CD4-positive, alpha-beta T cell (primary cell): ENCODE measurements at regions not wholly inside any gene's neighbourhood (a gene's known extent, or its start where the extent isn't known, plus 50 kb on each side); places are given as distances from the start of the nearest gene placed in this dataset.

Experiments
- ATAC-seq: fragments of 200-7000 bp; cut with Tn5 transposase; one replicate; pipeline ENCODE4 v1.10.0; 2022; ENCODE audit warnings: mild to moderate bottlenecking; ENCODE audit not compliant: poor library complexity
- CTCF ChIA-PET: fragments of 350-600 bp; sonication (Branson Sonifier 250); formaldehyde crosslinking; loops from one replicate; lab custom pipeline; 2021; ENCODE audit warnings: antibody characterized with exemption, inconsistent platforms; lab: Charles Lee
- POLR2A ChIA-PET: fragments of 350-600 bp; sonication (Branson Sonifier 250); formaldehyde crosslinking; loops from one replicate; lab custom pipeline; 2021; ENCODE audit warnings: antibody characterized with exemption, inconsistent platforms; lab: Charles Lee
- DNase-seq, 14 experiments: peaks; one replicate each; pipeline ENCODE4 v3.0.0-alpha.2; 2013 to 2020; ENCODE audit warnings: mixed read lengths in 2 of 14
- H3K27ac ChIP-seq, 2 donors: one replicate each; pipeline versions ENCODE4 v1.5.1 to v1.7.0; 2013; ENCODE audit warnings: low read length in 2 of 2, low read depth in 1 of 2, mild to moderate bottlenecking in 1 of 2
- H3K27me3 ChIP-seq, 2 experiments: 1 replicate in 1 of 2; 2 replicates in 1 of 2; pipeline versions ENCODE4 v1.6.1 to v1.7.0; 2013; ENCODE audit warnings: low read length in 2 of 2, control low read depth in 1 of 2, mild to moderate bottlenecking in 1 of 2, moderate library complexity in 1 of 2; ENCODE audit not compliant: insufficient read depth in 2 of 2, control insufficient read depth in 1 of 2
- H3K36me3 ChIP-seq: one replicate; pipeline ENCODE4 v1.6.1; 2013; ENCODE audit warnings: low read length, control low read depth; ENCODE audit not compliant: insufficient read depth
- H3K4me1 ChIP-seq: one replicate; pipeline ENCODE4 v1.6.1; 2013; ENCODE audit warnings: low read length, control low read depth; ENCODE audit not compliant: insufficient read depth
- H3K4me3 ChIP-seq: one replicate; pipeline ENCODE4 v1.5.1; 2013; ENCODE audit warnings: mild to moderate bottlenecking, low read length, moderate library complexity
- H3K9me3 ChIP-seq, 2 experiments: 1 replicate in 1 of 2; 2 replicates in 1 of 2; pipeline versions ENCODE4 v1.6.1 to v1.7.0; 2013; ENCODE audit warnings: low read length in 2 of 2, mild to moderate bottlenecking in 2 of 2, control low read depth in 1 of 2, moderate library complexity in 1 of 2; ENCODE audit not compliant: control insufficient read depth in 1 of 2, insufficient read depth in 1 of 2
- H3K27ac Mint-ChIP-seq: one replicate; pipeline ENCODE4 v1.8.0; 2020; ENCODE audit warnings: mixed read lengths
- H3K27me3 Mint-ChIP-seq: one replicate; pipeline ENCODE4 v1.8.0; 2021; ENCODE audit warnings: mixed read lengths
- H3K36me3 Mint-ChIP-seq: one replicate; pipeline ENCODE4 v1.8.0; 2021; ENCODE audit warnings: low read depth, mixed read lengths
- H3K4me1 Mint-ChIP-seq: one replicate; pipeline ENCODE4 v1.8.0; 2021; ENCODE audit warnings: low read depth, mixed read lengths
- H3K4me3 Mint-ChIP-seq: one replicate; pipeline ENCODE4 v1.8.0; 2020; ENCODE audit warnings: mild to moderate bottlenecking, mixed read lengths
- H3K9me3 Mint-ChIP-seq: one replicate; pipeline ENCODE4 v1.8.0; 2020; ENCODE audit warnings: mixed read lengths
- CTCF ChIP-seq: fragments of 200-600 bp; IDR thresholded peaks from one replicate; pipeline ENCODE4 v1.8.0; 2022; ENCODE audit warnings: antibody characterized with exemption, mild to moderate bottlenecking
- intact Hi-C, 2 experiments: fragments of 100-400 bp; cut with DNase I in 1 of 2; cut with micrococcal nuclease in 1 of 2; formaldehyde crosslinking; loops; one replicate each; pipeline versions ENCODE4 v1.15.1 to v1.9.0; 2023 to 2025; cut with DNase I, micrococcal nuclease

- ChIA-PET CTCF (no interaction called here), POLR2A (no interaction called here)
- Histone ChIP-seq H3K36me3 (no peaks in the 10 kb centered on the region), H3K4me3 (no peak overlapping the region), H3K9me3 (peaks cover 0 to 4% of the 10 kb centered on the region in 2 experiments), H3K27me3 (no peaks in the 10 kb centered on the region), H3K27ac (no peak overlapping the region), H3K4me1 (no peaks in the 10 kb centered on the region)
- Mint-ChIP-seq H3K4me1 (no peaks in the 10 kb centered on the region), H3K27ac (no peak overlapping the region), H3K27me3 (peaks cover 3% of the 10 kb centered on the region), H3K4me3 (no peak overlapping the region), H3K9me3 (peaks cover 3% of the 10 kb centered on the region), H3K36me3 (no peaks in the 10 kb centered on the region)
- intact Hi-C loops: no loop called here
- ATAC-seq (no peak), DNase-seq (no peak)
- no peak for TF ChIP-seq CTCF
These were observed 665.0 kb upstream of the MGMT start for GRCh38 chr10:128802062-128802461.

GRCh38 chr10:128803790-128804189 lies 663.3 kb upstream of the MGMT start:
- H3K4me1 ChIP-seq: no peaks in the 10 kb centered on the region
- H3K36me3 ChIP-seq: no peaks in the 10 kb centered on the region
- ChIA-PET POLR2A (no interaction called here), CTCF (no interaction called here)
- H3K27ac Mint-ChIP-seq: no peak overlapping the region
- no peak overlapping the region for H3K4me3 Mint-ChIP-seq
- DNase-seq (no peak), ATAC-seq (no peak)
- H3K27me3 ChIP-seq: no peaks in the 10 kb centered on the region
- H3K27me3 Mint-ChIP-seq: no peaks in the 10 kb centered on the region
- H3K4me3 ChIP-seq: no peak overlapping the region
- H3K9me3 ChIP-seq: peaks cover 0 to 5% of the 10 kb centered on the region in 2 experiments
- no peaks in the 10 kb centered on the region for H3K9me3 Mint-ChIP-seq
- no peaks in the 10 kb centered on the region for H3K36me3 Mint-ChIP-seq
- no peak overlapping the region for H3K27ac ChIP-seq
- intact Hi-C loops: no loop called here
- no peaks in the 10 kb centered on the region for H3K4me1 Mint-ChIP-seq
- TF ChIP-seq CTCF: no peak

- intact Hi-C loops: no loop called here
- ChIA-PET POLR2A (no interaction called here), CTCF (no interaction called here)
- H3K4me1 Mint-ChIP-seq: no peaks in the 10 kb centered on the region
- ATAC-seq: no peak
- H3K27me3 ChIP-seq: no peaks in the 10 kb centered on the region
- no peak overlapping the region for H3K4me3 ChIP-seq
- H3K9me3 ChIP-seq: peaks cover 0 to 4% of the 10 kb centered on the region in 2 experiments
- no peak overlapping the region for H3K27ac ChIP-seq
- H3K9me3 Mint-ChIP-seq: no peaks in the 10 kb centered on the region
- H3K27me3 Mint-ChIP-seq: no peaks in the 10 kb centered on the region
- no peak overlapping the region for H3K4me3 Mint-ChIP-seq
- H3K36me3 Mint-ChIP-seq: no peaks in the 10 kb centered on the region
- TF ChIP-seq CTCF: no peak
- no peak overlapping the region for H3K27ac Mint-ChIP-seq
- no peaks in the 10 kb centered on the region for H3K36me3 ChIP-seq
- DNase-seq: no peak
- H3K4me1 ChIP-seq: no peaks in the 10 kb centered on the region
These were observed 662.6 kb upstream of the MGMT start for GRCh38 chr10:128804411-128804810.
